K562 (cell line): ENCODE measurements at regions not wholly inside any gene's neighbourhood (a gene's known extent, or its start where the extent isn't known, plus 50 kb on each side); places are given as distances from the start of the nearest gene placed in this dataset.

Experiments
- ARNT ChIP-seq, 2 experiments: fragments of 450-650 bp; IDR thresholded peaks; 2 replicates each; pipeline ENCODE4 v1.6.1; 2016; ENCODE audit warnings: mild to moderate bottlenecking in 1 of 2
- CREB5 ChIP-seq: fragments of 250-450 bp; sonication (Bioruptor Pico); IDR thresholded peaks from 2 replicates; pipeline ENCODE4 v1.5.0; 2020; ENCODE audit warnings: mild to moderate bottlenecking
- DACH1 ChIP-seq: fragments of 450-650 bp; IDR thresholded peaks from 2 replicates; pipeline ENCODE4 v1.6.1; 2018; ENCODE audit not compliant: partially characterized antibody
- DDX20 ChIP-seq: fragments of 450-650 bp; IDR thresholded peaks from 2 replicates; pipeline ENCODE4 v1.6.1; 2016; ENCODE audit warnings: missing genetic modification characterization, low read depth, mild to moderate bottlenecking, missing compliant biosample characterization, moderate library complexity
- E2F6 ChIP-seq, 2 experiments: IDR thresholded peaks; 2 replicates each; pipeline ENCODE4 v1.6.1; 2011; ENCODE audit warnings: borderline replicate concordance in 1 of 2, control low read depth in 1 of 2, low read depth in 1 of 2, low read length in 1 of 2, mild to moderate bottlenecking in 1 of 2, mixed read lengths in 1 of 2, moderate library complexity in 1 of 2; ENCODE audit not compliant: insufficient read depth in 1 of 2, insufficient read length in 1 of 2, poor library complexity in 1 of 2, severe bottlenecking in 1 of 2; ENCODE audit errors: extremely low read depth in 1 of 2
- ERF ChIP-seq: fragments of 450-650 bp; formaldehyde crosslinking; IDR thresholded peaks from 2 replicates; pipeline ENCODE4 v1.4.0; 2020; ENCODE audit warnings: mild to moderate bottlenecking, mixed read lengths
- FIP1L1 ChIP-seq: fragments of 200-400 bp; formaldehyde crosslinking; IDR thresholded peaks from 2 replicates; pipeline ENCODE4 v1.6.1; 2018; ENCODE audit warnings: mild to moderate bottlenecking, low read depth, low read length; ENCODE audit not compliant: poor library complexity, severe bottlenecking
- GABPA ChIP-seq: fragments of 200-800 bp; sonication (Bioruptor generic); conservative IDR thresholded peaks from 2 replicates; pipeline ENCODE4 v1.6.1; 2016; ENCODE audit warnings: low read depth, missing genetic modification characterization, missing compliant biosample characterization
- GATA2 ChIP-seq: sonication (generic); formaldehyde crosslinking; IDR thresholded peaks from 2 replicates; pipeline ENCODE4 v1.4.0; 2020; ENCODE audit warnings: mild to moderate bottlenecking, missing genetic modification reagents
- HINFP ChIP-seq: fragments of 450-650 bp; conservative IDR thresholded peaks from 2 replicates; pipeline ENCODE4 v1.6.1; 2016; ENCODE audit warnings: missing genetic modification characterization, low read depth, mild to moderate bottlenecking, control low read depth, missing compliant biosample characterization
- HNRNPH1 ChIP-seq: fragments of 200-400 bp; formaldehyde crosslinking; optimal IDR thresholded peaks from 2 replicates; pipeline ENCODE3; 2017; ENCODE audit warnings: low read depth, mild to moderate bottlenecking, low read length, moderate library complexity
- PRPF4 ChIP-seq: fragments of 200-400 bp; formaldehyde crosslinking; IDR thresholded peaks from one replicate; pipeline ENCODE4 v1.6.1; 2017; ENCODE audit warnings: low read length, low read depth, mild to moderate bottlenecking; ENCODE audit not compliant: insufficient read depth, poor library complexity, severe bottlenecking
- RUNX1 ChIP-seq: sonication (generic); IDR thresholded peaks from 2 replicates; pipeline ENCODE4 v1.6.1; 2016; ENCODE audit warnings: antibody characterized with exemption, low read depth
- SMARCB1 ChIP-seq: IDR thresholded peaks from 2 replicates; pipeline ENCODE4 v1.6.1; 2011; ENCODE audit warnings: improper control_type of control experiment, low read depth; ENCODE audit not compliant: insufficient read length
- STAT5A ChIP-seq: IDR thresholded peaks from 2 replicates; pipeline ENCODE4 v1.6.1; 2012; ENCODE audit warnings: low read length, inconsistent platforms, borderline replicate concordance
- ZEB2 ChIP-seq: fragments of 450-650 bp; IDR thresholded peaks from 2 replicates; pipeline ENCODE4 v1.6.1; 2016
- TF ChIP-seq, protein P1 (sequence below): sonication (generic); formaldehyde crosslinking; IDR thresholded peaks from 2 replicates; pipeline ENCODE4 v1.8.0; 2022; ENCODE audit warnings: missing genetic modification reagents, mild to moderate bottlenecking, borderline replicate concordance
- TF ChIP-seq, protein P2 (sequence below): sonication (generic); IDR thresholded peaks from 2 replicates; pipeline ENCODE4 v1.6.1; 2016
- TF ChIP-seq, protein P3 (sequence below): fragments of 250-450 bp; sonication (Bioruptor Pico); IDR thresholded peaks from 2 replicates; pipeline ENCODE4 v1.4.0; 2020; ENCODE audit warnings: borderline replicate concordance

GRCh38 chr6:27141529-27142015 lies 105.9 kb upstream of the PRSS16 start (continued):
- peak in 1 of 2 experiments; percentile 38; a peak in 1 of 4 replicates for TF ChIP-seq ARNT (IDR thresholded peaks at IDR 0.05)
- peak; percentile 78 for TF ChIP-seq CREB5 (CRISPR knock-in tag)
- TF ChIP-seq GATA2 (CRISPR knock-in tag): no peak
- no peak for TF ChIP-seq STAT5A
- TF ChIP-seq, protein P1, sequence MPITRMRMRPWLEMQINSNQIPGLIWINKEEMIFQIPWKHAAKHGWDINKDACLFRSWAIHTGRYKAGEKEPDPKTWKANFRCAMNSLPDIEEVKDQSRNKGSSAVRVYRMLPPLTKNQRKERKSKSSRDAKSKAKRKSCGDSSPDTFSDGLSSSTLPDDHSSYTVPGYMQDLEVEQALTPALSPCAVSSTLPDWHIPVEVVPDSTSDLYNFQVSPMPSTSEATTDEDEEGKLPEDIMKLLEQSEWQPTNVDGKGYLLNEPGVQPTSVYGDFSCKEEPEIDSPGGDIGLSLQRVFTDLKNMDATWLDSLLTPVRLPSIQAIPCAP (CRISPR knock-in tag): no peak
- no peak for TF ChIP-seq HINFP (tag)
- TF ChIP-seq ZEB2: no peak
- no peak for TF ChIP-seq RUNX1
- TF ChIP-seq DACH1: no peak
- TF ChIP-seq DDX20 (tag): no peak
- no peak for TF ChIP-seq GABPA (tag)
- TF ChIP-seq PRPF4: no peak
- TF ChIP-seq, protein P2, sequence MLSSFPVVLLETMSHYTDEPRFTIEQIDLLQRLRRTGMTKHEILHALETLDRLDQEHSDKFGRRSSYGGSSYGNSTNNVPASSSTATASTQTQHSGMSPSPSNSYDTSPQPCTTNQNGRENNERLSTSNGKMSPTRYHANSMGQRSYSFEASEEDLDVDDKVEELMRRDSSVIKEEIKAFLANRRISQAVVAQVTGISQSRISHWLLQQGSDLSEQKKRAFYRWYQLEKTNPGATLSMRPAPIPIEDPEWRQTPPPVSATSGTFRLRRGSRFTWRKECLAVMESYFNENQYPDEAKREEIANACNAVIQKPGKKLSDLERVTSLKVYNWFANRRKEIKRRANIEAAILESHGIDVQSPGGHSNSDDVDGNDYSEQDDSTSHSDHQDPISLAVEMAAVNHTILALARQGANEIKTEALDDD: 0 out of 2 replicates have a peak, but pooled peaks have one; percentile 26
- no peak for TF ChIP-seq E2F6 (IDR thresholded peaks at IDR 0.05; ENCODE audit: borderline replicate concordance in 1 of 2, extremely low read depth in 1 of 2, insufficient read depth in 1 of 2, insufficient read length in 1 of 2, low read depth in 1 of 2, low read length in 1 of 2, poor library complexity in 1 of 2, severe bottlenecking in 1 of 2)
- TF ChIP-seq, protein P3, sequence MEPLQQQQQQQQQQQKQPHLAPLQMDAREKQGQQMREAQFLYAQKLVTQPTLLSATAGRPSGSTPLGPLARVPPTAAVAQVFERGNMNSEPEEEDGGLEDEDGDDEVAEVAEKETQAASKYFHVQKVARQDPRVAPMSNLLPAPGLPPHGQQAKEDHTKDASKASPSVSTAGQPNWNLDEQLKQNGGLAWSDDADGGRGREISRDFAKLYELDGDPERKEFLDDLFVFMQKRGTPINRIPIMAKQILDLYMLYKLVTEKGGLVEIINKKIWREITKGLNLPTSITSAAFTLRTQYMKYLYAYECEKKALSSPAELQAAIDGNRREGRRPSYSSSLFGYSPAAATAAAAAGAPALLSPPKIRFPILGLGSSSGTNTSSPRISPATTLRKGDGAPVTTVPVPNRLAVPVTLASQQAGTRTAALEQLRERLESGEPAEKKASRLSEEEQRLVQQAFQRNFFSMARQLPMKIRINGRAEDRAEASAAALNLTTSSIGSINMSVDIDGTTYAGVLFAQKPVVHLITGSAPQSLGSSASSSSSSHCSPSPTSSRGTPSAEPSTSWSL: no peak
- TF ChIP-seq SMARCB1: no peak
- TF ChIP-seq FIP1L1: peak; percentile 2
- TF ChIP-seq HNRNPH1: no peak
- TF ChIP-seq ERF (CRISPR knock-in tag): no peak
